ENCODE measurements at regions not wholly inside any gene's neighbourhood (a gene's known extent, or its start where the extent isn't known, plus 50 kb on each side); places are given as distances from the start of the nearest gene placed in this dataset.

- TF ChIP-seq POLR2A (IDR thresholded peaks at IDR 0.05): no peak
- TF ChIP-seq CTCF (IDR thresholded peaks at IDR 0.05): no peak
These were observed 164.1 kb downstream of the HAO1 start for GRCh38 chr20:7776148-7776547.

Data from Peyer's patch (tissue), 4 donors.